ENCODE measurements at regions not wholly inside any gene's neighbourhood (a gene's known extent, or its start where the extent isn't known, plus 50 kb on each side); places are given as distances from the start of the nearest gene placed in this dataset.

- POLR2A ChIA-PET: no interaction called here
- Histone ChIP-seq H3K27ac (ENCODE audit: control insufficient read depth, insufficient read depth) (no peak overlapping the region), H3K36me3 (ENCODE audit: control insufficient read depth in 2 of 2, insufficient read depth in 2 of 2, low read length in 1 of 2) (no peaks in the 10 kb centered on the region), H4K20me1 (ENCODE audit: control insufficient read depth, insufficient read depth) (no peaks in the 10 kb centered on the region), H3K4me2 (ENCODE audit: control insufficient read depth, insufficient read depth) (no peak overlapping the region), H2AFZ (ENCODE audit: control insufficient read depth, low read depth, low read length) (no peak overlapping the region), H3K4me3 (no peak overlapping the region), H3K9me3 (replicated peaks; ENCODE audit: control insufficient read depth, insufficient read depth, low read length) (no peaks in the 10 kb centered on the region), H3K27me3 (replicated peaks in 1 of 2; ENCODE audit: control insufficient read depth in 2 of 2, insufficient read depth in 2 of 2, low read length in 1 of 2) (no peaks in the 10 kb centered on the region), H3K4me1 (ENCODE audit: control insufficient read depth, insufficient read depth, low read length) (no peaks in the 10 kb centered on the region), H3K79me2 (ENCODE audit: control insufficient read depth, insufficient read depth, low read length) (no peaks in the 10 kb centered on the region), H3K9ac (ENCODE audit: control insufficient read depth, insufficient read depth, low read length) (no peak overlapping the region)
- BruUV-seq (replicated peaks): no TSS peak
- TF ChIP-seq RBBP5 (conservative IDR thresholded peaks at IDR 0.05) (no peak), FOS (IDR thresholded peaks at IDR 0.05; ENCODE audit: borderline replicate concordance, extremely low read depth, insufficient read length) (no peak), CHD4 (IDR thresholded peaks at IDR 0.05) (no peak), IKZF2 (IDR thresholded peaks at IDR 0.05) (no peak), LARP7 (IDR thresholded peaks at IDR 0.05) (no peak), ZNF274 (IDR thresholded peaks at IDR 0.05; ENCODE audit: insufficient read depth, insufficient read length) (no peak), FOXM1 (IDR thresholded peaks at IDR 0.05; ENCODE audit: low read depth, low read length) (no peak), ZNF24 (IDR thresholded peaks at IDR 0.05) (no peak), JUND (IDR thresholded peaks at IDR 0.05; ENCODE audit: low read depth, low read length) (no peak), JUNB (IDR thresholded peaks at IDR 0.05) (no peak), CEBPB (IDR thresholded peaks at IDR 0.05; ENCODE audit: borderline replicate concordance in 1 of 2, low read depth in 2 of 2, low read length in 2 of 2) (no peak)
- DNase-seq (ENCODE audit: low read depth, low spot score) (no peak), FAIRE-seq (no peak), ATAC-seq (no peak)
- CTCF ChIA-PET: no interaction called here
- intact Hi-C loops (cut with micrococcal nuclease; ENCODE audit: unreplicated experiment) (no loop called here), in situ Hi-C loops (cut with MboI) (no loop called here)
- RAD21 ChIA-PET (ENCODE audit: unreplicated experiment): no interaction called here
- SMC1A ChIA-PET (ENCODE audit: uncharacterized antibody, unreplicated experiment): no interaction called here
- WGBS (ENCODE audit: insufficient coverage, insufficient replicate concordance, low lambda C conversion rate, missing lambda C conversion rate): 3% methylated on average over 2 of the region's 2 CpGs
These were observed 114.8 kb upstream of the LAMA2 start for GRCh38 chr6:128768187-128768586.

DNA sequence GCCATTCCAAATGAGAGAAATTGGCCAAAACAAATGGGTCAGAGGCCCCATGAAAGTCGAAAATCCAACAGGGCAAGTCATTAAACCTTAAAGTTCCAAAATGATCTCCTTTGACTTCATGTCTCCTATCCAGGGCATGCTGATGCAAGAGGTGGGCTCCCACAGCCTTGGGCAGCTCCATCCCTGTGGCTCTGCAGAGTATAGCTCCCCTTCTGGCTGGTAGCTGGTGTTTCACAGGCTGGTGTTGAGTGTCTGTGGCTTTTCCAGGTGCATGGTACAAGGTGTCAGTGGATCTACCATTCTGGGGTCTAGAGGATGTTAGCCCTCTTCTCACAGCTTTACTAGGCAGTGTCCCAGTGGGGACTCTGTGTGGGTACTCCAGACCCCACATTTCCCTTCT is 115.2 kb upstream of the LAMA2 start:
- WGBS (ENCODE audit: insufficient coverage, insufficient replicate concordance, low lambda C conversion rate, missing lambda C conversion rate): 0% methylated on average over 1 of the region's 1 CpG
- ATAC-seq: no peak
- FAIRE-seq: no peak
- no peak overlapping the region for H3K27ac ChIP-seq (ENCODE audit: control insufficient read depth, insufficient read depth)
- DNase-seq (ENCODE audit: low read depth, low spot score): no peak
- H2AFZ ChIP-seq (ENCODE audit: control insufficient read depth, low read depth, low read length): no peak overlapping the region
- intact Hi-C loops (cut with micrococcal nuclease; ENCODE audit: unreplicated experiment) (no loop called here), in situ Hi-C loops (cut with MboI) (no loop called here)
- H3K4me2 ChIP-seq (ENCODE audit: control insufficient read depth, insufficient read depth): no peak overlapping the region
- no peak overlapping the region for H3K9ac ChIP-seq (ENCODE audit: control insufficient read depth, insufficient read depth, low read length)
- BruUV-seq (replicated peaks): no TSS peak
- H3K27me3 ChIP-seq (replicated peaks in 1 of 2; ENCODE audit: control insufficient read depth in 2 of 2, insufficient read depth in 2 of 2, low read length in 1 of 2): no peaks in the 10 kb centered on the region
- no peak for TF ChIP-seq NBN (IDR thresholded peaks at IDR 0.05)
- no peak for TF ChIP-seq REST (IDR thresholded peaks at IDR 0.05; ENCODE audit: low read depth, low read length)
- no peak for TF ChIP-seq YBX1 (IDR thresholded peaks at IDR 0.05)
- no peak for TF ChIP-seq ZZZ3 (IDR thresholded peaks at IDR 0.05; ENCODE audit: control insufficient read depth, insufficient read length, low read depth)
- no peak for TF ChIP-seq PAX8 (IDR thresholded peaks at IDR 0.05)
- RAD21 ChIA-PET (ENCODE audit: unreplicated experiment): no interaction called here
- no peaks in the 10 kb centered on the region for H3K4me1 ChIP-seq (ENCODE audit: control insufficient read depth, insufficient read depth, low read length)
- H3K36me3 ChIP-seq (ENCODE audit: control insufficient read depth in 2 of 2, insufficient read depth in 2 of 2, low read length in 1 of 2): no peaks in the 10 kb centered on the region
- CTCF ChIA-PET: no interaction called here
- POLR2A ChIA-PET: no interaction called here
- no peaks in the 10 kb centered on the region for H3K9me3 ChIP-seq (replicated peaks; ENCODE audit: control insufficient read depth, insufficient read depth, low read length)
- no peaks in the 10 kb centered on the region for H4K20me1 ChIP-seq (ENCODE audit: control insufficient read depth, insufficient read depth)
- H3K4me3 ChIP-seq: no peak overlapping the region
- no peaks in the 10 kb centered on the region for H3K79me2 ChIP-seq (ENCODE audit: control insufficient read depth, insufficient read depth, low read length)
- SMC1A ChIA-PET (ENCODE audit: uncharacterized antibody, unreplicated experiment): no interaction called here

All from GM12878 (cell line).